Endothelial cell of umbilical vein (primary cell): ENCODE measurements at regions not wholly inside any gene's neighbourhood (a gene's known extent, or its start where the extent isn't known, plus 50 kb on each side); places are given as distances from the start of the nearest gene placed in this dataset.

ENCODE experiments used
- BruUV-seq: library from RNA; stranded (reverse); fragments of 400-500 nt; replicated peaks from 2 replicates; lab custom pipeline; 2021; lab: Mats Ljungman, UMichigan
- CTCF ChIA-PET: fragments of 300-600, 350-600 bp; sonication (Branson Sonifier 250); formaldehyde crosslinking; loops from one replicate; lab custom pipeline; 2021; ENCODE audit warnings: antibody characterized with exemption, inconsistent platforms; lab: Charles Lee
- POLR2A ChIA-PET: fragments of 300-600, 350-600 bp; sonication (Branson Sonifier 250); formaldehyde crosslinking; loops from one replicate; lab custom pipeline; 2021; ENCODE audit warnings: antibody characterized with exemption, inconsistent platforms; lab: Charles Lee
- DNase-seq: peaks from one replicate; pipeline ENCODE4 v3.0.0-alpha.2; 2011; ENCODE audit warnings: low read depth, low spot score
- FAIRE-seq: peaks from 2 replicates; lab custom pipeline; 2011; peaks lifted over from hg19 to GRCh38; lab: Jason Lieb, UNC
- H2AFZ ChIP-seq: 2 replicates; pipeline ENCODE4 v1.6.0; 2012; ENCODE audit warnings: low read depth, low read length, control low read depth, inconsistent platforms
- H3K27ac ChIP-seq: 2 replicates; pipeline ENCODE4 v1.5.1; 2011; ENCODE audit warnings: low read depth, mild to moderate bottlenecking, control low read depth, low read length, moderate library complexity; ENCODE audit not compliant: insufficient read depth
- H3K27me3 ChIP-seq, 2 experiments: 2 replicates each; pipeline versions ENCODE4 v1.6.0 to v1.6.1; 2011; ENCODE audit warnings: low read length in 2 of 2, mixed read lengths in 1 of 2; ENCODE audit not compliant: control insufficient read depth in 2 of 2, insufficient read depth in 2 of 2
- H3K36me3 ChIP-seq, 2 experiments: 2 replicates in 1 of 2; 3 replicates in 1 of 2; pipeline ENCODE4 v1.5.1; 2011; ENCODE audit warnings: low read length in 2 of 2, mild to moderate bottlenecking in 1 of 2, moderate library complexity in 1 of 2; ENCODE audit not compliant: control insufficient read depth in 2 of 2, insufficient read depth in 2 of 2; ENCODE audit errors: extremely low read depth in 1 of 2
- H3K4me1 ChIP-seq: 3 replicates; pipeline ENCODE4 v1.5.1; 2011; ENCODE audit warnings: mild to moderate bottlenecking, low read length; ENCODE audit not compliant: control insufficient read depth, insufficient read depth; ENCODE audit errors: extremely low read depth
- H3K4me2 ChIP-seq: 2 replicates; pipeline ENCODE4 v1.6.1; 2011; ENCODE audit warnings: low read length, control low read depth, mixed read lengths; ENCODE audit not compliant: insufficient read depth
- H3K4me3 ChIP-seq, 3 experiments: fragments of 200-600 bp in 1 of 3; sonication (generic), shearing (Covaris generic) in 1 of 3; replicated peaks in 1 of 3; 2 replicates each; pipeline ENCODE4 v1.5.1; 2011 to 2016; ENCODE audit warnings: control low read depth in 3 of 3, low read length in 3 of 3, mild to moderate bottlenecking in 2 of 3, inconsistent platforms in 1 of 3, low read depth in 1 of 3, moderate library complexity in 1 of 3; ENCODE audit not compliant: insufficient read depth in 1 of 3
- H3K79me2 ChIP-seq: 2 replicates; pipeline ENCODE4 v1.6.0; 2012; ENCODE audit warnings: low read length, inconsistent platforms; ENCODE audit not compliant: control insufficient read depth, insufficient read depth
- H3K9ac ChIP-seq: replicated peaks from 2 replicates; pipeline ENCODE3; 2011; ENCODE audit warnings: low read length, control low read depth; ENCODE audit not compliant: insufficient read depth; ENCODE audit errors: extremely low read depth
- H3K9me1 ChIP-seq: replicated peaks from 3 replicates; pipeline ENCODE4 v1.6.0; 2011; ENCODE audit warnings: mild to moderate bottlenecking, low read length; ENCODE audit not compliant: control insufficient read depth, insufficient read depth; ENCODE audit errors: extremely low read depth
- H3K9me3 ChIP-seq: replicated peaks from 2 replicates; pipeline ENCODE4 v1.5.1; 2012; ENCODE audit warnings: low read length, inconsistent platforms; ENCODE audit not compliant: control insufficient read depth, insufficient read depth
- H4K20me1 ChIP-seq: replicated peaks from 2 replicates; pipeline ENCODE3; 2011; ENCODE audit warnings: mild to moderate bottlenecking, low read length; ENCODE audit not compliant: control insufficient read depth, insufficient read depth; ENCODE audit errors: extremely low read depth
- CTCF ChIP-seq, 2 donors: IDR thresholded peaks; 1 replicate in 1 of 2; 2 replicates in 1 of 2; pipeline ENCODE4 v1.5.1; 2011; ENCODE audit warnings: low read length in 2 of 2, mild to moderate bottlenecking in 2 of 2, moderate library complexity in 2 of 2, control low read depth in 1 of 2, inconsistent platforms in 1 of 2, low read depth in 1 of 2; ENCODE audit not compliant: insufficient read depth in 1 of 2; ENCODE audit errors: extremely low read depth in 1 of 2
- EZH2 ChIP-seq: IDR thresholded peaks from 2 replicates; pipeline ENCODE4 v1.6.1; 2012; ENCODE audit warnings: borderline replicate concordance, low read depth, mild to moderate bottlenecking, moderate library complexity, low read length, inconsistent platforms; ENCODE audit not compliant: severe bottlenecking
- FOS ChIP-seq: IDR thresholded peaks from 2 replicates; pipeline ENCODE4 v1.6.1; 2011; ENCODE audit warnings: mild to moderate bottlenecking, low read length, moderate library complexity, borderline replicate concordance; ENCODE audit not compliant: insufficient read depth
- GATA2 ChIP-seq: IDR thresholded peaks from 2 replicates; pipeline ENCODE4 v1.7.0; 2011; ENCODE audit warnings: low read depth, mild to moderate bottlenecking, moderate library complexity, mixed read lengths, low read length; ENCODE audit not compliant: insufficient read length, insufficient read depth
- JUN ChIP-seq: IDR thresholded peaks from 2 replicates; pipeline ENCODE4 v1.6.1; 2011; ENCODE audit warnings: borderline replicate concordance, low read depth; ENCODE audit not compliant: insufficient read length, insufficient read depth
- MAX ChIP-seq: IDR thresholded peaks from 2 replicates; pipeline ENCODE4 v1.6.1; 2011; ENCODE audit not compliant: insufficient read depth, insufficient read length
- MYC ChIP-seq: IDR thresholded peaks from one replicate; pipeline ENCODE4 v1.6.1; 2011; ENCODE audit warnings: mild to moderate bottlenecking, low read depth, low read length
- POLR2A ChIP-seq: IDR thresholded peaks from 2 replicates; pipeline ENCODE4 v1.6.1; 2012; ENCODE audit warnings: low read depth, mild to moderate bottlenecking, control low read depth, low read length
- POLR2AphosphoS5 ChIP-seq: IDR thresholded peaks from 2 replicates; pipeline ENCODE4 v1.6.1; 2012; ENCODE audit warnings: low read depth, mild to moderate bottlenecking, control low read depth, low read length, moderate library complexity; ENCODE audit not compliant: insufficient read depth
- dilution Hi-C: fragments of 300-500 bp; cut with MboI; formaldehyde crosslinking; loops from one replicate; pipeline ENCODE4 v1.15.0; 2019; ENCODE audit warnings: low sequenced_read_pairs; ENCODE audit not compliant: extremely low pct_ligation_motif_present
- intact Hi-C: fragments of 100-400 bp; cut with micrococcal nuclease; formaldehyde crosslinking; loops from one replicate; pipeline ENCODE4 v1.10.0; 2022

GRCh38 chr7:111658546-111658945, 96.3 kb upstream of the IMMP2L start:
- intact Hi-C loops (no loop called here), dilution Hi-C loops (no loop called here)
- Histone ChIP-seq H3K4me2 (no peak overlapping the region), H3K27ac (no peak overlapping the region), H4K20me1 (no peaks in the 10 kb centered on the region), H3K4me3 (no peak overlapping the region), H3K9me3 (no peaks in the 10 kb centered on the region), H3K9ac (no peak overlapping the region), H3K9me1 (no peaks in the 10 kb centered on the region), H2AFZ (no peak overlapping the region), H3K4me1 (no peaks in the 10 kb centered on the region), H3K27me3 (peaks cover 0 to 2% of the 10 kb centered on the region in 2 experiments), H3K79me2 (no peaks in the 10 kb centered on the region), H3K36me3 (no peaks in the 10 kb centered on the region)
- BruUV-seq: no TSS peak
- DNase-seq: no peak
- no peak for TF ChIP-seq POLR2AphosphoS5
- no peak for TF ChIP-seq POLR2A
- TF ChIP-seq CTCF (IDR thresholded peaks at IDR 0.05; ENCODE audit: extremely low read depth in 1 of 2, insufficient read depth in 1 of 2, low read depth in 1 of 2, low read length in 2 of 2): no peak
- TF ChIP-seq GATA2: no peak
- no peak for TF ChIP-seq FOS
- ChIA-PET POLR2A (no interaction called here), CTCF (interaction anchor here (1.0 kb wide), 1 partner anchor 9 kb away, joined by 3 read pairs; no protein-coding TSS in a partner anchor)
- no peak for FAIRE-seq

- dilution Hi-C loops: no loop called here
- Histone ChIP-seq H3K9me3 (no peaks in the 10 kb centered on the region), H3K9me1 (no peaks in the 10 kb centered on the region), H3K4me1 (no peaks in the 10 kb centered on the region), H3K9ac (no peak overlapping the region), H4K20me1 (no peaks in the 10 kb centered on the region), H3K79me2 (no peaks in the 10 kb centered on the region), H2AFZ (no peak overlapping the region), H3K4me2 (no peak overlapping the region), H3K4me3 (no peak overlapping the region), H3K36me3 (no peaks in the 10 kb centered on the region), H3K27me3 (peaks cover 0 to 2% of the 10 kb centered on the region in 2 experiments), H3K27ac (no peak overlapping the region)
- POLR2A ChIA-PET: no interaction called here
- FAIRE-seq (no peak), DNase-seq (no peak)
- CTCF ChIA-PET: interaction anchor here (1.2 kb wide), 1 partner anchor 23 kb away, joined by 3 read pairs; no protein-coding TSS in a partner anchor
- BruUV-seq: no TSS peak
- intact Hi-C loops: no loop called here
- TF ChIP-seq MAX (no peak), POLR2AphosphoS5 (no peak), FOS (no peak), MYC (no peak), POLR2A (no peak), CTCF (IDR thresholded peaks at IDR 0.05; ENCODE audit: extremely low read depth in 1 of 2, insufficient read depth in 1 of 2, low read depth in 1 of 2, low read length in 2 of 2) (no peak), EZH2 (no peak), GATA2 (no peak), JUN (no peak)
Observed at GRCh38 chr7:111657018-111657417, 94.7 kb upstream of the IMMP2L start.
